ENCODE measurements at regions not wholly inside any gene's neighbourhood (a gene's known extent, or its start where the extent isn't known, plus 50 kb on each side); places are given as distances from the start of the nearest gene placed in this dataset.

- TF ChIP-seq, protein P1, sequence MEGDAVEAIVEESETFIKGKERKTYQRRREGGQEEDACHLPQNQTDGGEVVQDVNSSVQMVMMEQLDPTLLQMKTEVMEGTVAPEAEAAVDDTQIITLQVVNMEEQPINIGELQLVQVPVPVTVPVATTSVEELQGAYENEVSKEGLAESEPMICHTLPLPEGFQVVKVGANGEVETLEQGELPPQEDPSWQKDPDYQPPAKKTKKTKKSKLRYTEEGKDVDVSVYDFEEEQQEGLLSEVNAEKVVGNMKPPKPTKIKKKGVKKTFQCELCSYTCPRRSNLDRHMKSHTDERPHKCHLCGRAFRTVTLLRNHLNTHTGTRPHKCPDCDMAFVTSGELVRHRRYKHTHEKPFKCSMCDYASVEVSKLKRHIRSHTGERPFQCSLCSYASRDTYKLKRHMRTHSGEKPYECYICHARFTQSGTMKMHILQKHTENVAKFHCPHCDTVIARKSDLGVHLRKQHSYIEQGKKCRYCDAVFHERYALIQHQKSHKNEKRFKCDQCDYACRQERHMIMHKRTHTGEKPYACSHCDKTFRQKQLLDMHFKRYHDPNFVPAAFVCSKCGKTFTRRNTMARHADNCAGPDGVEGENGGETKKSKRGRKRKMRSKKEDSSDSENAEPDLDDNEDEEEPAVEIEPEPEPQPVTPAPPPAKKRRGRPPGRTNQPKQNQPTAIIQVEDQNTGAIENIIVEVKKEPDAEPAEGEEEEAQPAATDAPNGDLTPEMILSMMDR (IDR thresholded peaks at IDR 0.05): no peak
- TF ChIP-seq POLR2A (IDR thresholded peaks at IDR 0.05): no peak
Observed at GRCh38 chr11:113569391-113569790, 94.2 kb upstream of the DRD2 start.

All from heart left ventricle (tissue), 13 donors.